Omental fat pad (tissue), 3 donors: ENCODE measurements at regions not wholly inside any gene's neighbourhood (a gene's known extent, or its start where the extent isn't known, plus 50 kb on each side); places are given as distances from the start of the nearest gene placed in this dataset.

ENCODE experiments used
- ATAC-seq: fragments of 150-250 bp; one replicate; pipeline ENCODE4 v1.9.1; 2016; ENCODE audit warnings: mild to moderate bottlenecking, moderate library complexity; ENCODE audit not compliant: low FRiP score
- DNase-seq: peaks from one replicate; pipeline ENCODE4 v3.0.0-alpha.2; 2019; ENCODE audit warnings: low spot score
- CTCF ChIP-seq, 3 donors: fragments of 450-650 bp; IDR thresholded peaks; one replicate each; pipeline ENCODE4 v1.5.1; 2016 to 2017; ENCODE audit warnings: antibody characterized with exemption in 3 of 3, mild to moderate bottlenecking in 3 of 3, moderate library complexity in 2 of 3

DNA sequence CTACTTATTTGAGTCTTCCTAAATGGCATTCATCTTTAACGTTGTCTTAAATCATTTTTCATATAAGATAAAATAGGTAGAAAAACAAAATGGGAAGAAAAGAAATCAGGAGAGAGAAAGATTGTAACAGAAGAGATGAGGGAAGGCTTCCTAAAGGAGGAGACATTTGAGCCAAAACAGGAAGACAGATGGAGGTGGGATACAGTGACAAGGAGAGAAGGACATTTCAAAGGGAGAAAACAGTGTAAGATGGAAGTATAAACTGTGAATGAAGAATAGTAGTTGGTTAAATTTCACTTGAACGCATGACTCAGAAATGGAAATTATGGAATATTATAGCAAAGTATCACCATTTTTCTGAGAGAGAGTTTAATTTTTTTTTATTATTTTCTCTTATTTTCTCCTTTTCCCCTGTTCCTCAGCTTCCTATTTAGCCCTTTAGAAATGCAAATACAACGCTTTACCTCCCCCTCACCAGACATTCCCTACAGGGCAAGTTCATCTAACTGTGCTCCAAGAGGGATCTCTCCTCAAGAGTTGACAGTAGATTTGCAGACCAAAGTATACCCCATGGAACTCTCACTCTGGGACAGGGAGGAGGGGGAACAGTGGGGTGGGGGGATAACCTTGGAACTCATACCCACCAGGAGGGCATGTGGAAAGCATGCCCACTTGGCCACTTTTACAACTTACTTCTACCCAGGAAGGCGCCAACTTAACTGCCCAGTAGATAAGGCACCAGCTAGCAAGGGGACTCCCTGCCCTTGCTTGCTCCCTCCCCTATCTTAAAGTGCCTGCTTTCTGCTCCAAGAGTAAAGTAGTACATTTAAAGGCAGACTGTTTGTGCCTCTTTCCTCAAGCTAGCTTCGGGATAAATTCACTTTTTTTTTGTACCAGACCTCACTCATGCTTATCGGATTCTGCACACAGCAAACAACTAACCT lies 304.7 kb upstream of the POU5F2 start:
- no peak for ATAC-seq
- TF ChIP-seq CTCF (IDR thresholded peaks at IDR 0.05): no peak
- DNase-seq: no peak

- TF ChIP-seq CTCF (IDR thresholded peaks at IDR 0.05): no peak
- DNase-seq: no peak
- no peak for ATAC-seq
These were observed 301.9 kb upstream of the POU5F2 start for GRCh38 chr5:94043311-94043710.

- no peak for ATAC-seq
- DNase-seq: no peak
- no peak for TF ChIP-seq CTCF (IDR thresholded peaks at IDR 0.05)
These were observed 299.3 kb upstream of the POU5F2 start for GRCh38 chr5:94040591-94041148.

DNA sequence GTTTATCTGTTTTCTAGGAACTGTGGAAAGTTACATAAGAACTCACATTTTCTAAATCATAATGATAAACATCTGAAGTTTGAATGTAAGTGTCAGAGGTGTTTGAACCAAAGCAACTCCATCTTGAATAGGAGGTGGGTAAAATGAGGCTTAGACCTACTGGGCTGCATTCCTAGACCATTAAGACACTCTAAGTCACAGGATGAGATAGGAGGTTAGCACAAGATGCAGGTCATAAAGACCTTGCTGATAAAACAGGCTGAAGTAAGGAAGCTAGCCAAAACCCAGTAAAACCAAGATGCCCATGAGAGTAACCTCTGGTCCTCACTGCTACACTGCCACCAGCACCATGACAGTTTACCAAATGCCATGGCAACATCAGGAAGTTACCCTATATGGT lies 297.7 kb upstream of the POU5F2 start:
- no peak for ATAC-seq
- no peak for TF ChIP-seq CTCF (IDR thresholded peaks at IDR 0.05)
- DNase-seq: no peak

DNA sequence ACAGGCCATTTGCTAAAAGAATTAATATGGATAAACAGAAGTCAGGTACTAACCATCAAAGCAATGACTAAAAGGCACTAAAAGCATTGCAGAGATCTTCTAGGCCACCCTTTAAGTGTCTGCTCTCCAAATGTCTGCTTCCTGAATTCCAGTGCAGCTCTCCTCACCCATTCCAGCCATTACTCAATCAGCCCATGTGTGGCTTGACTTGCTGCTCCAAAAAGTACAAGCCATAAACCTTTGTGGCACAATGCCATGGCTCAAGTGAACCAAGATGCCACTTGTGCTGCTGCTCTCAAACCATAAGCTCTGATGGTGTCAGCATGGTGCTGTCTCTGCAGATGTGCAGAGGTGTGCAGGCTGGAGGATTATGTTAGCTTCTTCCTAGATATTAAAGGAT lies 290.2 kb upstream of the POU5F2 start:
- DNase-seq (no peak), ATAC-seq (no peak)
- no peak for TF ChIP-seq CTCF (IDR thresholded peaks at IDR 0.05)

GRCh38 chr5:94028001-94028400 lies 286.6 kb upstream of the POU5F2 start:
- ATAC-seq: no peak
- no peak for TF ChIP-seq CTCF (IDR thresholded peaks at IDR 0.05)

GRCh38 chr5:94027145-94027544 lies 285.7 kb upstream of the POU5F2 start:
- no peak for TF ChIP-seq CTCF (IDR thresholded peaks at IDR 0.05)
- DNase-seq (no peak), ATAC-seq (no peak)

More at GRCh38 chr5:94028001-94028400, 286.6 kb upstream of the POU5F2 start:
- DNase-seq: no peak
